ENCODE measurements at regions not wholly inside any gene's neighbourhood (a gene's known extent, or its start where the extent isn't known, plus 50 kb on each side); places are given as distances from the start of the nearest gene placed in this dataset.

DNA sequence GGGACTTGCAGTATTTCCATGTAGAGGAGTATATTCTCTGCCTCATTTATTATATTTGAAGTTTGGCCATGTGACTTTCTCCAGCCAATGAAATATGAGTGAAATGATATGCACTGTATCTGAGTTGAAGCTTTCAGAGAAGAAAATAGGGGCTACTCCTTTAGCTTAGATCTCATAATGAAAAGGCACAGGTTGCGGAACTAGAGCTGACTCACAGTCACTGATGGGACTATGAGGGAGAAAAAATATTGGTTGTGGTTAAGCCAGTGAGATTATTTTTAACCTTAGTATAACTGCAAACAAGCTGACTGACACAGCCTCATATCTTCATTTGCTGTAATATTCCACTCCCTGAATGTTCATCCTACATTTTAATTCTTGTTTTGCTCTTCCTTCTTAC lies 1104.3 kb downstream of the RPA4 start:
- Histone ChIP-seq H3K36me3 (replicated peaks; ENCODE audit: low read depth, low read length) (no peaks in the 10 kb centered on the region), H3K4me2 (ENCODE audit: low read length) (no peak overlapping the region), H3K27ac (ENCODE audit: low read length) (no peak overlapping the region), H4K20me1 (ENCODE audit: insufficient read depth, low read length) (no peaks in the 10 kb centered on the region), H3K4me3 (ENCODE audit: low read length) (no peak overlapping the region), H3K9ac (ENCODE audit: low read length) (no peak overlapping the region), H2AFZ (ENCODE audit: low read depth, low read length) (no peak overlapping the region), H3K4me1 (ENCODE audit: low read length) (no peaks in the 10 kb centered on the region), H3K79me2 (ENCODE audit: low read length) (no peaks in the 10 kb centered on the region), H3K27me3 (ENCODE audit: low read depth, low read length) (no peaks in the 10 kb centered on the region), H3K9me3 (ENCODE audit: insufficient read depth, low read length) (no peaks in the 10 kb centered on the region)
- TF ChIP-seq, protein P1, sequence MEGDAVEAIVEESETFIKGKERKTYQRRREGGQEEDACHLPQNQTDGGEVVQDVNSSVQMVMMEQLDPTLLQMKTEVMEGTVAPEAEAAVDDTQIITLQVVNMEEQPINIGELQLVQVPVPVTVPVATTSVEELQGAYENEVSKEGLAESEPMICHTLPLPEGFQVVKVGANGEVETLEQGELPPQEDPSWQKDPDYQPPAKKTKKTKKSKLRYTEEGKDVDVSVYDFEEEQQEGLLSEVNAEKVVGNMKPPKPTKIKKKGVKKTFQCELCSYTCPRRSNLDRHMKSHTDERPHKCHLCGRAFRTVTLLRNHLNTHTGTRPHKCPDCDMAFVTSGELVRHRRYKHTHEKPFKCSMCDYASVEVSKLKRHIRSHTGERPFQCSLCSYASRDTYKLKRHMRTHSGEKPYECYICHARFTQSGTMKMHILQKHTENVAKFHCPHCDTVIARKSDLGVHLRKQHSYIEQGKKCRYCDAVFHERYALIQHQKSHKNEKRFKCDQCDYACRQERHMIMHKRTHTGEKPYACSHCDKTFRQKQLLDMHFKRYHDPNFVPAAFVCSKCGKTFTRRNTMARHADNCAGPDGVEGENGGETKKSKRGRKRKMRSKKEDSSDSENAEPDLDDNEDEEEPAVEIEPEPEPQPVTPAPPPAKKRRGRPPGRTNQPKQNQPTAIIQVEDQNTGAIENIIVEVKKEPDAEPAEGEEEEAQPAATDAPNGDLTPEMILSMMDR (IDR thresholded peaks at IDR 0.05; ENCODE audit: low read depth, low read length): no peak
- TF ChIP-seq EZH2phosphoT487 (IDR thresholded peaks at IDR 0.05; ENCODE audit: low read depth): no peak

DNA sequence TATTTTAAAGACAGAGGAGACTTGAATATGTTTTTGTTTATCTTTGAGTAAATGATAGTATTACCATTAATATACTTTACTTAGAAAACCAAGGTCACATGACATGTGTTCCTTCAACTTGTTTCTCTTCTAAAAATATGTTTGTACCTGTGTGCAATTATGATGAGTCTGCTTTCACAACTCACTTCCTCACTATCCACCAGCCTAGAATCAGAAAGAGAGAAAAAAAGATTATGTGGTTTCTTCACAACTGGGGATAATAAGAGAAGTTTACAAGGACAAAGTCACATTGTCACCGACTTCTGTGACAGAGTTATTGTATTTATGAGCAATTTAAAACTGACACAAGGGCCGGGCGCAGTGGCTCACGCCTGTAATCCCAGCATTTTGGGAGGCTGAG lies 1112.1 kb downstream of the RPA4 start:
- H3K79me2 ChIP-seq (ENCODE audit: low read length): no peaks in the 10 kb centered on the region
- TF ChIP-seq EZH2phosphoT487 (IDR thresholded peaks at IDR 0.05; ENCODE audit: low read depth): no peak
- TF ChIP-seq, protein P1 (IDR thresholded peaks at IDR 0.05; ENCODE audit: low read depth, low read length): no peak
- no peaks in the 10 kb centered on the region for H3K27me3 ChIP-seq (ENCODE audit: low read depth, low read length)
- H3K4me3 ChIP-seq (ENCODE audit: low read length): no peak overlapping the region
- no peaks in the 10 kb centered on the region for H3K9me3 ChIP-seq (ENCODE audit: insufficient read depth, low read length)
- H2AFZ ChIP-seq (ENCODE audit: low read depth, low read length): no peak overlapping the region
- no peaks in the 10 kb centered on the region for H3K4me1 ChIP-seq (ENCODE audit: low read length)
- no peaks in the 10 kb centered on the region for H4K20me1 ChIP-seq (ENCODE audit: insufficient read depth, low read length)
- H3K27ac ChIP-seq (ENCODE audit: low read length): no peak overlapping the region
- no peak overlapping the region for H3K4me2 ChIP-seq (ENCODE audit: low read length)
- no peak overlapping the region for H3K9ac ChIP-seq (ENCODE audit: low read length)
- H3K36me3 ChIP-seq (replicated peaks; ENCODE audit: low read depth, low read length): no peaks in the 10 kb centered on the region

DNA sequence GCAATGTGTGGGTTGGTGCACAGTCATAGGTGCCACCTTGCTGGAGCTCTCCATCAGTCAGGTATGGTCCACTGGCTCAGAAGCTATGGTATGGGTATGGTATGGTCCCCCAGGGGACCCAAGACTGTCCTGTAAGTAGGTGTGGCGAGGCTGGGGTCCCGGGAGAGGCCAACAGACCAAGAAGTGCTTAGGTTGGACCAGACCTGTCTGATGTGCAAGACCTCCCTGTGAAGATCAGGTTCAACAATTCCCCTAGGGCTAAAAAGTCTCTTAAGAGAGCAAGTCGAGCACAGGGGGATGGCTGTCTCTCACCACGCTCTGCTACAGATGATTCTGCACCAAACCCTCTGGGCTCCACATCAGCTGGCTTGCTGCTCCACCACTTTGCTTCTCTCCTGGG lies 1145.0 kb downstream of the RPA4 start:
- no peaks in the 10 kb centered on the region for H3K79me2 ChIP-seq (ENCODE audit: low read length)
- no peaks in the 10 kb centered on the region for H4K20me1 ChIP-seq (ENCODE audit: insufficient read depth, low read length)
- no peak overlapping the region for H3K4me2 ChIP-seq (ENCODE audit: low read length)
- no peak overlapping the region for H3K27ac ChIP-seq (ENCODE audit: low read length)
- no peak overlapping the region for H2AFZ ChIP-seq (ENCODE audit: low read depth, low read length)
- no peak overlapping the region for H3K9ac ChIP-seq (ENCODE audit: low read length)
- H3K4me3 ChIP-seq (ENCODE audit: low read length): no peak overlapping the region
- no peak for TF ChIP-seq EZH2phosphoT487 (IDR thresholded peaks at IDR 0.05; ENCODE audit: low read depth)
- TF ChIP-seq, protein P1 (IDR thresholded peaks at IDR 0.05; ENCODE audit: low read depth, low read length): no peak
- no peaks in the 10 kb centered on the region for H3K4me1 ChIP-seq (ENCODE audit: low read length)
- H3K36me3 ChIP-seq (replicated peaks; ENCODE audit: low read depth, low read length): no peaks in the 10 kb centered on the region
- H3K9me3 ChIP-seq (ENCODE audit: insufficient read depth, low read length): no peaks in the 10 kb centered on the region
- no peaks in the 10 kb centered on the region for H3K27me3 ChIP-seq (ENCODE audit: low read depth, low read length)

DNA sequence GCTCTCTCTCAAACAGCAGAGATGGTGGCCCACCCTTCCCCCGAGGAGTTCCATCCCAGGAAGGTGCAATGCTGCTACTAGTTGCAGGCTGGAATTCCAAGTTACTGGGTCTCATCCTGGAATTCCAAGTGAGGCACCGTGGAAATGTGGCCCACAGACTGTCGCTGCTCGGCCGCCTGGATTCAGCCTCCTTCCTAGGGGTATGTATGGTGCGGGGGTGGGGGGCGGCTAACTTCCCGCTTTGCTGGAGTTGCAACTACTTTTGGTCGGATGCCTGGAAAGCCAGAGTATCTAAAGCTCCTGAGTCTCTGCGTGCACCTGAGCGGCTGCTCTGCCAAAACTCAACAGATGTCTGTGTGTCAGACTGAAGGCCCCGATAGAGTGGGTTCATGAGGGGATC lies 1146.2 kb downstream of the RPA4 start:
- Histone ChIP-seq H3K79me2 (ENCODE audit: low read length) (no peaks in the 10 kb centered on the region), H3K36me3 (replicated peaks; ENCODE audit: low read depth, low read length) (no peaks in the 10 kb centered on the region), H2AFZ (ENCODE audit: low read depth, low read length) (no peak overlapping the region), H3K4me2 (ENCODE audit: low read length) (no peak overlapping the region), H3K4me3 (ENCODE audit: low read length) (no peak overlapping the region), H3K4me1 (ENCODE audit: low read length) (no peaks in the 10 kb centered on the region), H3K9me3 (ENCODE audit: insufficient read depth, low read length) (no peaks in the 10 kb centered on the region), H3K27me3 (ENCODE audit: low read depth, low read length) (no peaks in the 10 kb centered on the region), H4K20me1 (ENCODE audit: insufficient read depth, low read length) (no peaks in the 10 kb centered on the region), H3K9ac (ENCODE audit: low read length) (no peak overlapping the region), H3K27ac (ENCODE audit: low read length) (no peak overlapping the region)
- TF ChIP-seq, protein P1 (IDR thresholded peaks at IDR 0.05; ENCODE audit: low read depth, low read length): no peak
- no peak for TF ChIP-seq EZH2phosphoT487 (IDR thresholded peaks at IDR 0.05; ENCODE audit: low read depth)

Measured in OCI-LY3 (cell line).